ENCODE measurements at regions not wholly inside any gene's neighbourhood (a gene's known extent, or its start where the extent isn't known, plus 50 kb on each side); places are given as distances from the start of the nearest gene placed in this dataset.
"Not testable (repeated sequence)": the region's sequence is repeated elsewhere in the genome, so short reads cannot be mapped to it uniquely, and the experiment has no call there.

- no peak for DNase-seq
Observed at GRCh38 chr10:2885288-2886278, 181.8 kb upstream of the PFKP start.

GRCh38 chr10:2883983-2884540, 183.3 kb upstream of the PFKP start:
- DNase-seq; in situ Hi-C loops (cut with HindIII; ENCODE audit: low pct_ligation_motif_present, low pct_unique_long_range_greater_than_20kb, low sequenced_read_pairs): not testable (repeated sequence)

More at GRCh38 chr10:2885288-2886278, 181.8 kb upstream of the PFKP start:
- in situ Hi-C loops (cut with HindIII; ENCODE audit: low pct_ligation_motif_present, low pct_unique_long_range_greater_than_20kb, low sequenced_read_pairs), result no loop called here

- no peak for DNase-seq
Observed at GRCh38 chr10:2883238-2883637, 184.1 kb upstream of the PFKP start.

DNA sequence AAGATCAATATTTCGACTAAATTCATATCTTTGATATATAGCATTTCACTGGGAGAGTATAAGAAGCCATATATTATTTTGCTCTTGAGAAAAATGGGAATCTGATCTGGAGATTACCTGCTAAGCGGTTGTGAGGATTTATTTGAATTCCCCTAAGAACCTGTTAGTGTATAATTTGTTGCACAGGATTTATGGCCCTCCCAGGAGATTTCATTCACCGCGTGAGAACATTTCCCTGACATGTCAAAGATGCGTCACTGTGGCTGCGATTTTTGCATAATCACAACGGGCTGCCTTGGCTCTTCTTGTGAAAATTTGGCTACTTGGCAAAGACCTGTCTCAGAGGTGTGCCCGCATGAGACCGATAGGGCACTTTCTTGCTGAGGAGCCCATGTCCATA, 184.7 kb upstream of the PFKP start:
- no peak for DNase-seq
- in situ Hi-C loops (cut with HindIII; ENCODE audit: low pct_ligation_motif_present, low pct_unique_long_range_greater_than_20kb, low sequenced_read_pairs), result no loop called here

More at GRCh38 chr10:2883238-2883637, 184.1 kb upstream of the PFKP start:
- in situ Hi-C loops (cut with HindIII; ENCODE audit: low pct_ligation_motif_present, low pct_unique_long_range_greater_than_20kb, low sequenced_read_pairs), result no loop called here

DNA sequence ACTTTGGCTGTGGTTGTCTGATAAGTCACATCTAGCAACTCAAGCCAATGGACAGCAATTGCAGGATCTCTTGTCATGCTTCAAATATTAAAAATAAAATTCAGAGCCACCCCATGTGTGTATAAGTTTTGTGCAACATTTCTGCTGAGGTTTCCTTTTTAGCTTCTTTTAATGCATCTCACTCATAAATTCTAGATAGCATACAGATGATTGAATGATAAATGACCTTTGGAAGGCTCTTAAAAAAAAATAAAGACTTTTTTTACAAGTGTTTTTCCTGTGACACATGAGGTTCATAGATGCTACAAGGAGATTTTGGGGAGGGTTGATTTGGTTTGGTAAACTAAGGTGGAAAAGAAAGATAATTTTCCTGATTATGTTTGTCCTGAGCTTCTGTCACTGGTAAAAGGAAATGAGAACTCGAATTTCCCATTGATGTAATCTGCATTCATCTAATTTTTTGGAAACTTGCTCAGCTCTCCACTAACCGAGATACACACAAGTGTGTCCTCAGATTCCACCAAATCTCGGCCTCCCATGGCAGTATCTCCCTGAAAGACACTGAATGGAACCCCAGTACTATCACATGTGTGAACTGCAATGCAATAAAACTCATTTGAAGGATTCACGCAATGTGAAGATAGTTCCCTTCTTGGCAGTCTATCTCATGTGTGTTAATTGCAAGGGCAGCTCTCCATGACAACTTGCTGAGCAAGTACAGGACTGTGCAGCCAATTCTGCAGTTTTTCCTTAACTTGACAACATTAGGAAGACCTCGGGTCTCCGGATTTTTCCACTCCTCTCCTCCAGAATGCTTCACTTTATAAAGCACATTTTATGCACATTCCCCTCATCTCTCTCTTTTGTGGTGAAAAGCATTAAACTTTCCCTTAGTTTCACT, 185.4 kb upstream of the PFKP start:
- in situ Hi-C loops (cut with HindIII; ENCODE audit: low pct_ligation_motif_present, low pct_unique_long_range_greater_than_20kb, low sequenced_read_pairs), result no loop called here
- DNase-seq, result no peak

- in situ Hi-C loops (cut with HindIII; ENCODE audit: low pct_ligation_motif_present, low pct_unique_long_range_greater_than_20kb, low sequenced_read_pairs); DNase-seq: not testable (repeated sequence)
Observed at GRCh38 chr10:2880050-2880449, 187.3 kb upstream of the PFKP start.

DNA sequence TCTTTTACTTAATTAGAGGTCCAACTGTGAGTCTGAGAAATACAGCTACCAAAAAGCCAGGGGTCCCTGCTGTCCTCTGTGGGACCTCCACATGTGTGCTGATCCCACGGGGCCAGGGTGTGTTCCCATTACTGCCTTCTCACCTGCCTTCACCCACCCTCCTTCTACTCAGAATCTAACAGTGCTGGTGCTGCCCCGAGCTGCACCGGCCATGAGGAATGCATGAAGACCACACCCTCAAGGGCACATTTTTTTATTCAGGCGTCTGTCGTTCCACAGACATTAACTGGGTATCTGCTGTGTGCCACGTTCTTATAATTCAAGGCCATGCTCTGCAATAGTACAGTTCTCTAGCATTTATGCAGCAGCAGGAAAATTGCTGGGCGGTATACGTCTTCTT, 188.5 kb upstream of the PFKP start:
- DNase-seq, result no peak
- in situ Hi-C loops (cut with HindIII; ENCODE audit: low pct_ligation_motif_present, low pct_unique_long_range_greater_than_20kb, low sequenced_read_pairs), result no loop called here

- in situ Hi-C loops (cut with HindIII; ENCODE audit: low pct_ligation_motif_present, low pct_unique_long_range_greater_than_20kb, low sequenced_read_pairs), result no loop called here
Observed at GRCh38 chr10:2876032-2876431, 191.3 kb upstream of the PFKP start.

DNA sequence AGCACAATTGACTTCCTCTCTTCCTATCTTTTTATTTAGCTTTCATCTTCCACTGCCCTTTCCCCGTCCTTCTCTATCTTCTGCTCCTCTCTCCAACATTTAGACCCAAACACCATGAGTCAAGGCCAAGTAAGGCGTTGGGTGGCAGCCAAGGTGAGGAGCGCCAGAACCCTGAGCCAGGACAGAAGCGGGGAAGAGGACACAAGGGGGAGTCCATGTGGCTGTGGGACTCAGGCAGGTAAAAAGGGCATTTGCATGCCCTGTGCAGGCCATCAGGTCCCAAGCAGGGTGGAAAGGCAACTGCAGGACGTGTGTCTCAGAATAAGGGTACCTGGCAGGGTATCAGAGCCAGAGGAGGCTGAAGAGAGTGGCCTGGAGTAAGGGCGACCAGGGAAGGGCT, 192.4 kb upstream of the PFKP start:
- in situ Hi-C loops (cut with HindIII; ENCODE audit: low pct_ligation_motif_present, low pct_unique_long_range_greater_than_20kb, low sequenced_read_pairs), result no loop called here
- no peak for DNase-seq

More at GRCh38 chr10:2876032-2876431, 191.3 kb upstream of the PFKP start:
- no peak for DNase-seq

GRCh38 chr10:2873769-2874168, 193.6 kb upstream of the PFKP start:
- DNase-seq, result no peak
- in situ Hi-C loops (cut with HindIII; ENCODE audit: low pct_ligation_motif_present, low pct_unique_long_range_greater_than_20kb, low sequenced_read_pairs), result no loop called here

- in situ Hi-C loops (cut with HindIII; ENCODE audit: low pct_ligation_motif_present, low pct_unique_long_range_greater_than_20kb, low sequenced_read_pairs), result no loop called here
- DNase-seq, result no peak
Observed at GRCh38 chr10:2871673-2872219, 195.6 kb upstream of the PFKP start.

GRCh38 chr10:2870654-2871053, 196.7 kb upstream of the PFKP start:
- no peak for DNase-seq
- in situ Hi-C loops (cut with HindIII; ENCODE audit: low pct_ligation_motif_present, low pct_unique_long_range_greater_than_20kb, low sequenced_read_pairs), result no loop called here

- DNase-seq, result no peak
- in situ Hi-C loops (cut with HindIII; ENCODE audit: low pct_ligation_motif_present, low pct_unique_long_range_greater_than_20kb, low sequenced_read_pairs), result no loop called here
Observed at GRCh38 chr10:2867788-2868299, 199.5 kb upstream of the PFKP start.

- in situ Hi-C loops (cut with HindIII; ENCODE audit: low pct_ligation_motif_present, low pct_unique_long_range_greater_than_20kb, low sequenced_read_pairs), result no loop called here
Observed at GRCh38 chr10:2866569-2866968, 200.8 kb upstream of the PFKP start.

GRCh38 chr10:2861632-2862210, 205.6 kb upstream of the PFKP start:
- no peak for DNase-seq
- in situ Hi-C loops (cut with HindIII; ENCODE audit: low pct_ligation_motif_present, low pct_unique_long_range_greater_than_20kb, low sequenced_read_pairs), result no loop called here

More at GRCh38 chr10:2866569-2866968, 200.8 kb upstream of the PFKP start:
- no peak for DNase-seq

DNA sequence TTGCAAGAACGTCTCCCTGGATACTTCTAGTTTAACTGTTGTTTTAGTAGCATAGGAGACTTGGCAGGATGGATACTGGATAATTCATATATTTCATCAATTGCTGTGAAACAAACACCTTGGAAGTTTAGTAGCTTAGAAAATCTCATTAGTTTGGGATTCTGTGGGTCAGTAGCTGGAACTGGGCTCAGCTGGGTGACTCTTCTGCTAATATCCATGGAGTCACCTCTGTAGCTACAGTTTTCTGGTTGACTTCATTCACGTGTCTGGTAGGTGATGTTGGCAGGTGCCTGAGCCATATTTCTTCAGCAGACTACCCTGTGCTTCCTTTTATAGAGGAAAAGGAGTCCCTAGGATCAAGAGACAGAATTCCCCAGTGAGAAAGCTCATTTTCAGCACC, 208.9 kb upstream of the PFKP start:
- no peak for DNase-seq
- in situ Hi-C loops (cut with HindIII; ENCODE audit: low pct_ligation_motif_present, low pct_unique_long_range_greater_than_20kb, low sequenced_read_pairs), result no loop called here

- DNase-seq, result no peak
- in situ Hi-C loops (cut with HindIII; ENCODE audit: low pct_ligation_motif_present, low pct_unique_long_range_greater_than_20kb, low sequenced_read_pairs), result no loop called here
Observed at GRCh38 chr10:2856598-2856997, 210.8 kb upstream of the PFKP start.
